H1 (cell line): ENCODE measurements at regions not wholly inside any gene's neighbourhood (a gene's known extent, or its start where the extent isn't known, plus 50 kb on each side); places are given as distances from the start of the nearest gene placed in this dataset.

Experiments
- CTCF ChIA-PET: fragments of 300-600 bp; sonication (Branson Sonifier 250); formaldehyde crosslinking; loops from one replicate; lab custom pipeline; 2021; ENCODE audit not compliant: partially characterized antibody; lab: Charles Lee
- POLR2A ChIA-PET: fragments of 300-600 bp; sonication (Branson Sonifier 250); formaldehyde crosslinking; loops from one replicate; lab custom pipeline; 2021; ENCODE audit warnings: inconsistent platforms; ENCODE audit not compliant: partially characterized antibody; lab: Charles Lee
- DNase-seq, 2 experiments: peaks; one replicate each; pipeline versions ENCODE4 v3.0.0 to v3.0.0-alpha.2; 2010 to 2022; ENCODE audit warnings: low spot score in 2 of 2, low read depth in 1 of 2, mixed read lengths in 1 of 2
- FAIRE-seq: peaks from 2 replicates; lab custom pipeline; 2011; peaks lifted over from hg19 to GRCh38; lab: Jason Lieb, UNC
- H2AFZ ChIP-seq: 2 replicates; pipeline ENCODE4 v1.8.1; 2012; ENCODE audit warnings: low read length, inconsistent platforms
- H2AK5ac ChIP-seq: 2 replicates; pipeline ENCODE4 v1.6.1; 2013; ENCODE audit warnings: low read depth, low read length
- H2BK120ac ChIP-seq: replicated peaks from 2 replicates; pipeline ENCODE3; 2013; ENCODE audit warnings: low read depth, low read length, inconsistent platforms
- H2BK12ac ChIP-seq: 2 replicates; pipeline ENCODE4 v1.6.1; 2013; ENCODE audit warnings: low read depth, low read length
- H2BK15ac ChIP-seq: 2 replicates; pipeline ENCODE4 v1.6.1; 2013; ENCODE audit warnings: low read length
- H2BK20ac ChIP-seq: 2 replicates; pipeline ENCODE4 v1.6.1; 2013; ENCODE audit warnings: low read length
- H2BK5ac ChIP-seq: 2 replicates; pipeline ENCODE4 v1.6.1; 2013; ENCODE audit warnings: low read depth, low read length
- H3K14ac ChIP-seq: 2 replicates; pipeline ENCODE4 v1.6.1; 2013; ENCODE audit warnings: inconsistent platforms; ENCODE audit not compliant: insufficient read length
- H3K18ac ChIP-seq: 2 replicates; pipeline ENCODE4 v1.6.1; 2013; ENCODE audit warnings: low read length; ENCODE audit errors: extremely low read depth
- H3K23ac ChIP-seq: 2 replicates; pipeline ENCODE4 v1.6.1; 2013; ENCODE audit warnings: inconsistent platforms; ENCODE audit not compliant: insufficient read length
- H3K23me2 ChIP-seq: 2 replicates; pipeline ENCODE4 v1.6.1; 2013; ENCODE audit warnings: low read depth, low read length
- H3K27ac ChIP-seq: 2 replicates; pipeline ENCODE4 v1.6.1; 2011; ENCODE audit warnings: low read depth, low read length, inconsistent platforms
- H3K27me3 ChIP-seq, 4 experiments: replicated peaks in 1 of 4; 1 replicate in 1 of 4; 2 replicates in 3 of 4; pipeline versions ENCODE4 v1.6.1 to v1.8.1; 2011 to 2013; ENCODE audit warnings: low read length in 3 of 4, mild to moderate bottlenecking in 3 of 4, inconsistent platforms in 2 of 4, mixed read lengths in 2 of 4, moderate library complexity in 1 of 4; ENCODE audit not compliant: control insufficient read depth in 3 of 4, insufficient read depth in 3 of 4; ENCODE audit errors: extremely low read depth in 1 of 4
- H3K36me3 ChIP-seq, 4 experiments: 2 replicates each; pipeline versions ENCODE4 v1.6.1 to v1.8.1; 2011 to 2013; ENCODE audit warnings: mild to moderate bottlenecking in 4 of 4, low read length in 3 of 4, moderate library complexity in 2 of 4, control low read depth in 1 of 4, inconsistent platforms in 1 of 4; ENCODE audit not compliant: insufficient read depth in 4 of 4, control insufficient read depth in 2 of 4
- H3K4ac ChIP-seq: replicated peaks from 2 replicates; pipeline ENCODE3; 2013; ENCODE audit warnings: low read length, low read depth, mixed read lengths, inconsistent platforms; ENCODE audit not compliant: insufficient read length
- H3K4me1 ChIP-seq, 4 experiments: replicated peaks in 1 of 4; 1 replicate in 1 of 4; 2 replicates in 3 of 4; pipeline versions ENCODE4 v1.6.1 to v1.8.1; 2011 to 2013; ENCODE audit warnings: low read length in 3 of 4, inconsistent platforms in 2 of 4, mixed read lengths in 1 of 4; ENCODE audit not compliant: insufficient read depth in 4 of 4, control insufficient read depth in 3 of 4
- H3K4me2 ChIP-seq, 2 experiments: 2 replicates each; pipeline versions ENCODE4 v1.6.1 to v1.8.1; 2011 to 2013; ENCODE audit warnings: low read depth in 2 of 2, low read length in 2 of 2, control low read depth in 1 of 2, inconsistent platforms in 1 of 2, mild to moderate bottlenecking in 1 of 2; ENCODE audit not compliant: insufficient read depth in 1 of 2
- H3K4me3 ChIP-seq, 4 experiments: fragments of 200-600, 300-600 bp in 1 of 4; sonication (generic), shearing (Covaris generic), sonication (Bioruptor Twin) in 1 of 4; 2 replicates each; pipeline versions ENCODE4 v1.5.1 to v1.8.1; 2011 to 2016; ENCODE audit warnings: low read length in 4 of 4, low read depth in 3 of 4, control low read depth in 2 of 4, inconsistent platforms in 2 of 4, mild to moderate bottlenecking in 2 of 4, mixed read lengths in 1 of 4, moderate library complexity in 1 of 4; ENCODE audit not compliant: insufficient read depth in 2 of 4; ENCODE audit errors: extremely low read depth in 1 of 4
- H3K56ac ChIP-seq: replicated peaks from 2 replicates; pipeline ENCODE3; 2013; ENCODE audit warnings: low read depth, mild to moderate bottlenecking, mixed read lengths, low read length, inconsistent platforms; ENCODE audit not compliant: insufficient read length
- H3K79me1 ChIP-seq: 2 replicates; pipeline ENCODE4 v1.6.1; 2013; ENCODE audit warnings: low read depth, low read length, control low read depth
- H3K79me2 ChIP-seq, 2 experiments: 2 replicates each; pipeline versions ENCODE4 v1.6.1 to v1.8.1; 2012 to 2013; ENCODE audit warnings: low read length in 2 of 2, mild to moderate bottlenecking in 2 of 2, inconsistent platforms in 1 of 2; ENCODE audit not compliant: insufficient read depth in 2 of 2, control insufficient read depth in 1 of 2
- H3K9ac ChIP-seq, 4 experiments: replicated peaks in 1 of 4; 1 replicate in 1 of 4; 2 replicates in 3 of 4; pipeline versions ENCODE4 v1.6.1 to v1.8.1; 2011 to 2013; ENCODE audit warnings: low read depth in 3 of 4, low read length in 3 of 4, control low read depth in 2 of 4, mild to moderate bottlenecking in 2 of 4, moderate library complexity in 2 of 4, inconsistent platforms in 1 of 4; ENCODE audit errors: extremely low read depth in 1 of 4
- H3K9me3 ChIP-seq, 2 experiments: 2 replicates each; pipeline versions ENCODE4 v1.6.1 to v1.8.1; 2012 to 2013; ENCODE audit warnings: mild to moderate bottlenecking in 2 of 2, moderate library complexity in 2 of 2, control low read depth in 1 of 2, inconsistent platforms in 1 of 2, low read depth in 1 of 2, low read length in 1 of 2, mixed read lengths in 1 of 2; ENCODE audit not compliant: insufficient read depth in 2 of 2
- H4K20me1 ChIP-seq, 2 experiments: replicated peaks in 1 of 2; 2 replicates each; pipeline versions ENCODE3 to v1.8.1; 2011 to 2013; ENCODE audit warnings: inconsistent platforms in 2 of 2, low read length in 2 of 2, mild to moderate bottlenecking in 1 of 2; ENCODE audit not compliant: insufficient read depth in 2 of 2, control insufficient read depth in 1 of 2
- H4K5ac ChIP-seq: 2 replicates; pipeline ENCODE4 v1.6.1; 2013; ENCODE audit warnings: low read length, low read depth, mixed read lengths, inconsistent platforms; ENCODE audit not compliant: insufficient read length
- H4K8ac ChIP-seq: 2 replicates; pipeline ENCODE4 v1.8.0; 2013; ENCODE audit warnings: mild to moderate bottlenecking, moderate library complexity, low read length, inconsistent platforms; ENCODE audit not compliant: insufficient read depth; ENCODE audit errors: extremely low read depth
- H4K91ac ChIP-seq: replicated peaks from 2 replicates; pipeline ENCODE3; 2013; ENCODE audit warnings: low read length, mixed read lengths, inconsistent platforms; ENCODE audit not compliant: insufficient read length
- CHD2 ChIP-seq: IDR thresholded peaks from 2 replicates; pipeline ENCODE4 v1.6.1; 2012; ENCODE audit warnings: low read length, improper control_type of control experiment
- CTBP2 ChIP-seq: IDR thresholded peaks from 2 replicates; pipeline ENCODE4 v1.7.0; 2011; ENCODE audit warnings: borderline replicate concordance, mild to moderate bottlenecking, moderate library complexity, mixed read lengths, low read length; ENCODE audit not compliant: insufficient read depth, insufficient read length
- WGBS, 2 experiments: shearing (Covaris generic) in 1 of 2; methylation state at CpG; one replicate each; pipeline versions ENCODE4 v1.1.6 to v1.1.7; 2013 to 2015; ENCODE audit warnings: low lambda C conversion rate in 2 of 2, mixed read lengths in 2 of 2, inconsistent platforms in 1 of 2, low coverage in 1 of 2, missing lambda C conversion rate in 1 of 2; ENCODE audit not compliant: insufficient replicate concordance in 2 of 2, insufficient coverage in 1 of 2, insufficient read length in 1 of 2; ENCODE audit errors: extremely low coverage in 1 of 2, missing lambda C conversion rate in 1 of 2; 5-methylcytosine and 5-hydroxymethylcytosine counted together
- TF ChIP-seq, protein P1 (sequence below): IDR thresholded peaks from 2 replicates; pipeline ENCODE4 v1.6.1; 2012; ENCODE audit warnings: inconsistent platforms
- TF ChIP-seq, protein P2 (sequence below): IDR thresholded peaks from 2 replicates; pipeline ENCODE4 v1.6.1; 2012; ENCODE audit warnings: inconsistent platforms

DNA sequence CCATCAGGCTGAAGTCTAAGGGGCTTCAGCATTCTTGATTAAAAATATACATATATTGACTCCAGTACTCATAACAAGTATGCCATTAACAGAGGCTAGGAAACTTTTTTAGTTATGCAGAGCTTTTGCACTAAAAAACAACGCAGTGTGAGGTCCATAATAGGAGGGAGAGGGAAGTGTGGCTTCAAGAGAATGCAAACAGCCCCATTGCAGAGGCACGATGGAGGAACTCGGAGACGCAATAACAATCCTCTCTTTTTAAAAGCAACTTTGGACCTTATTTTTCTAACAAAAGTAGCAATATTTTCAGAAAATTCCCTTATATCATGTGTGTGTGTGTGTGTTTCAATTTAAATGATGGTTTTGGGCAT lies 150.0 kb upstream of the PTCH1 start:
- H4K5ac ChIP-seq = no peak overlapping the region
- no peak overlapping the region for H2BK120ac ChIP-seq
- H3K4me1 ChIP-seq = peaks cover 0 to 5% (median 4%) of the 10 kb centered on the region in 4 experiments; a peak in 6 of 7 replicates
- H3K4me2 ChIP-seq = peak overlapping the region; percentile 29 to 30; a peak in 3 of 4 replicates
- H2BK5ac ChIP-seq = no peak overlapping the region
- no peak overlapping the region for H3K14ac ChIP-seq
- H3K9ac ChIP-seq = no peak overlapping the region
- peak overlapping the region in 1 of 4 experiments; percentile 28; a peak in 1 of 8 replicates for H3K4me3 ChIP-seq
- H3K56ac ChIP-seq = no peak overlapping the region
- H3K27ac ChIP-seq = no peak overlapping the region
- FAIRE-seq (peak; percentile 63), DNase-seq (no peak)
- H2BK15ac ChIP-seq = no peak overlapping the region
- H3K23ac ChIP-seq = no peak overlapping the region
- 34% methylated on average over 4 of the region's 4 CpGs; no CpG with 5 or more reads in 1 of the 2 experiments for WGBS, 2 experiments
- H3K4ac ChIP-seq = no peak overlapping the region
- no peaks in the 10 kb centered on the region for H3K79me2 ChIP-seq
- H3K79me1 ChIP-seq = no peaks in the 10 kb centered on the region
- TF ChIP-seq, protein P1, sequence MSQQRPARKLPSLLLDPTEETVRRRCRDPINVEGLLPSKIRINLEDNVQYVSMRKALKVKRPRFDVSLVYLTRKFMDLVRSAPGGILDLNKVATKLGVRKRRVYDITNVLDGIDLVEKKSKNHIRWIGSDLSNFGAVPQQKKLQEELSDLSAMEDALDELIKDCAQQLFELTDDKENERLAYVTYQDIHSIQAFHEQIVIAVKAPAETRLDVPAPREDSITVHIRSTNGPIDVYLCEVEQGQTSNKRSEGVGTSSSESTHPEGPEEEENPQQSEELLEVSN = peak; percentile 69
- TF ChIP-seq CTBP2 (no peak), CHD2 (no peak)
- TF ChIP-seq, protein P2, sequence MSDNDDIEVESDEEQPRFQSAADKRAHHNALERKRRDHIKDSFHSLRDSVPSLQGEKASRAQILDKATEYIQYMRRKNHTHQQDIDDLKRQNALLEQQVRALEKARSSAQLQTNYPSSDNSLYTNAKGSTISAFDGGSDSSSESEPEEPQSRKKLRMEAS = 0 out of 2 replicates have a peak, but pooled peaks have one; percentile 42
- H2BK20ac ChIP-seq = peak overlapping the region; percentile 40; the same call in 1 of the 2 replicates
- ChIA-PET CTCF (interaction anchor here (0.5 to 1.3 kb wide), 2 partner anchors 11 to 333 kb away, joined by 3 read pairs; no protein-coding TSS in a partner anchor), POLR2A (no interaction called here)
- H4K20me1 ChIP-seq = no peaks in the 10 kb centered on the region
- H4K8ac ChIP-seq = no peak overlapping the region
- H4K91ac ChIP-seq = no peak overlapping the region
- H3K18ac ChIP-seq = no peak overlapping the region
- H3K36me3 ChIP-seq = no peaks in the 10 kb centered on the region
- H3K23me2 ChIP-seq = no peaks in the 10 kb centered on the region
- H3K9me3 ChIP-seq = no peaks in the 10 kb centered on the region
- no peak overlapping the region for H2AK5ac ChIP-seq
- no peak overlapping the region for H2BK12ac ChIP-seq
- no peaks in the 10 kb centered on the region for H3K27me3 ChIP-seq
- 0 out of 2 replicates have a peak overlapping the region, but pooled peaks have one; percentile 34 for H2AFZ ChIP-seq
